ENCODE measurements at regions not wholly inside any gene's neighbourhood (a gene's known extent, or its start where the extent isn't known, plus 50 kb on each side); places are given as distances from the start of the nearest gene placed in this dataset.

GRCh38 chr2:52936029-52936428, 831.6 kb upstream of the CHAC2 start:
- Histone ChIP-seq H3K27ac (ENCODE audit: low read depth in 1 of 2, low read length in 1 of 2) (no peak overlapping the region), H3K4me1 (ENCODE audit: control insufficient read depth in 2 of 2, insufficient read depth in 2 of 2, low read length in 2 of 2) (no peaks in the 10 kb centered on the region), H3K36me3 (ENCODE audit: control insufficient read depth in 2 of 2, insufficient read depth in 2 of 2, low read length in 1 of 2) (no peaks in the 10 kb centered on the region), H3K4me3 (ENCODE audit: low read length in 2 of 2) (no peak overlapping the region), H3K27me3 (ENCODE audit: control insufficient read depth in 2 of 2, insufficient read depth in 1 of 2, low read length in 1 of 2) (no peaks in the 10 kb centered on the region), H3K9me3 (ENCODE audit: control insufficient read depth in 2 of 2, insufficient read depth in 1 of 2, low read length in 1 of 2) (no peaks in the 10 kb centered on the region)
- 91% methylated on average over 4 of the region's 4 CpGs for WGBS
- DNase-seq (ENCODE audit: low read depth in 6 of 9, low spot score in 9 of 9), result no peak

DNA sequence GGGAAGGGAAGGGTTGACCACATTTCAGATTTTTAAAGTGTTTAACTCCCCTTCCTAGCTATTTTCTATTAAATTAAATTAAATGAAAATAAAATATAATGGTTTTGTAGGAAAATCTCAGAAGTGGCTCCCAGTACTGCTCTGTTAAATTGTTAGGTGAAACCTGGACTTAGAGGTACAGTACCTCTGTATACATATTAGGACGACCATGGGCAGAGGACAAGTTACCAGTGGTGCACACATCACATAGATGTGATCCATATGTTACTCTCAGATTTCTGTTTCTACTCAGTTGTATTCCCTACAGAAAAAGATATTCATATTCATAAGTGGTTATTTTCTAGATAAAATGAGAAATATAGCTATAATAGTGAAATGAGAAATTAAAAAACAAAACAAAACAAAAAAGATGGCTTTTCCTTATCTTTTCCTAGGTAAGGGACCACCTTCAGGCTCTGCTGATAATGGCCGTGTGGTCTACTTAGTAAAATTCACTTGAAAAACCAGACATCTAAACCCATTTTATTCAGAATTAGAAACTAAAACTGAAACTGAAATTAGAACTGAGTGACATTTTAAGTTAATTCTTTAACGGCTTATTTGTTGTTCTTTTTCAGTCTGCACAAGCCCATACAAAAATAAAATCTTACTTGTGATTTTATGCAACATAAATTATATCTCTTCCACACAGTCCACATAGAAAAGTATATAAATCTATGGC, 832.5 kb upstream of the CHAC2 start:
- DNase-seq (ENCODE audit: low read depth in 6 of 9, low spot score in 9 of 9), result no peak
- no peaks in the 10 kb centered on the region for H3K27me3 ChIP-seq (ENCODE audit: control insufficient read depth in 2 of 2, insufficient read depth in 1 of 2, low read length in 1 of 2)
- no peaks in the 10 kb centered on the region for H3K36me3 ChIP-seq (ENCODE audit: control insufficient read depth in 2 of 2, insufficient read depth in 2 of 2, low read length in 1 of 2)
- WGBS, result 45% methylated on average over 3 of the region's 3 CpGs
- H3K4me1 ChIP-seq (ENCODE audit: control insufficient read depth in 2 of 2, insufficient read depth in 2 of 2, low read length in 2 of 2), result no peaks in the 10 kb centered on the region
- no peaks in the 10 kb centered on the region for H3K9me3 ChIP-seq (ENCODE audit: control insufficient read depth in 2 of 2, insufficient read depth in 1 of 2, low read length in 1 of 2)
- no peak overlapping the region for H3K27ac ChIP-seq (ENCODE audit: low read depth in 1 of 2, low read length in 1 of 2)
- H3K4me3 ChIP-seq (ENCODE audit: low read length in 2 of 2), result no peak overlapping the region

DNA sequence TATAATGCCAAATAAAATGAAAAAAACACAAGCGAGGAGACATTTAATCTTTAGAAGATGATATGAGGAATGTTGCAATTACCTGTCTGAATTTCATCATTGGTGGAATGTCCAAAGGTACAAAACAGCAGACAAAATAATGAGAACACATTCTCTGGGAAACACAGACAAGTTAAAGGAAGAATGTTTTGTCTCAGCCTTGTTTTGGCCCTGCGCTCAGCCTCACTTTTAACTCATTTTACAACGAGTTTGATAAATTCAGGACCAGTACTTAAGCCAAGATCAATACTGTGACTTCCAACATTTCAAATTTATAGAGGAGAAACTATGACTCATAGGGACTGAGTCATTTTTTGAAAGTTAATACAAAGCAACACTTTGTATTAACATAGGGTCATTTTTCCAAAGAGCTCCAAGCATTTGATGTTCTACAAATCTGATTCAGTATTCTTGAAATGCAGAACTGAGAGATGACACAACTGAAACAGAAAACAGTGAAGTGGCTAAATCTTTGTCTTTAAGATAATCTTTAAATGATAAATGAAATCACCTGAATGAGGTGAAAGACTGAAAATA, 833.2 kb upstream of the CHAC2 start:
- Histone ChIP-seq H3K4me3 (ENCODE audit: low read length in 2 of 2) (no peak overlapping the region), H3K36me3 (ENCODE audit: control insufficient read depth in 2 of 2, insufficient read depth in 2 of 2, low read length in 1 of 2) (no peaks in the 10 kb centered on the region), H3K27ac (ENCODE audit: low read depth in 1 of 2, low read length in 1 of 2) (no peak overlapping the region), H3K27me3 (ENCODE audit: control insufficient read depth in 2 of 2, insufficient read depth in 1 of 2, low read length in 1 of 2) (no peaks in the 10 kb centered on the region), H3K4me1 (ENCODE audit: control insufficient read depth in 2 of 2, insufficient read depth in 2 of 2, low read length in 2 of 2) (no peaks in the 10 kb centered on the region), H3K9me3 (ENCODE audit: control insufficient read depth in 2 of 2, insufficient read depth in 1 of 2, low read length in 1 of 2) (peaks cover 0 to 2% of the 10 kb centered on the region in 2 donors)
- DNase-seq (ENCODE audit: low read depth in 6 of 9, low spot score in 9 of 9), result no peak
- 86% methylated on average over 3 of the region's 3 CpGs for WGBS

DNA sequence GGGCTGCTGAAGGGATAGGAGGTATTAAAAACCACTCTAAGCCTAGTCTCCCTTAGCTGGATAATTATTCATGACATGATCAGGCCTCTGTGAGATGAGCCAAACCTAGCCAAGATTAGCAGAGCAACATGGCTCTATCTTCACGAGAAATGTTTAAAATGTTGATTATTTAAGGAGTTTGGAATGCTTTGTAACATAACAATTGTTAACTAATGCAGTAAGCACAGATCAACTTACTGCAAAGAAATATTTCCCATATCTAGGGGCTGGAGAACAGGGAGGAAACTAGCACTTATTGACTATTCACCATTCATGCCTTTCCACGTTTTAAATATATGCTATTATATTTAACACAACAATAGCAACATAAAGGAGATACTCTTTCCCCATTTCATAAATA, 833.7 kb upstream of the CHAC2 start:
- H3K4me3 ChIP-seq (ENCODE audit: low read length in 2 of 2), result no peak overlapping the region
- no peaks in the 10 kb centered on the region for H3K27me3 ChIP-seq (ENCODE audit: control insufficient read depth in 2 of 2, insufficient read depth in 1 of 2, low read length in 1 of 2)
- H3K27ac ChIP-seq (ENCODE audit: low read depth in 1 of 2, low read length in 1 of 2), result no peak overlapping the region
- DNase-seq (ENCODE audit: low read depth in 6 of 9, low spot score in 9 of 9), result no peak
- 87% methylated on average over 2 of the region's 2 CpGs for WGBS
- H3K36me3 ChIP-seq (ENCODE audit: control insufficient read depth in 2 of 2, insufficient read depth in 2 of 2, low read length in 1 of 2), result no peaks in the 10 kb centered on the region
- H3K9me3 ChIP-seq (ENCODE audit: control insufficient read depth in 2 of 2, insufficient read depth in 1 of 2, low read length in 1 of 2), result peaks cover 0 to 4% of the 10 kb centered on the region in 2 donors
- no peaks in the 10 kb centered on the region for H3K4me1 ChIP-seq (ENCODE audit: control insufficient read depth in 2 of 2, insufficient read depth in 2 of 2, low read length in 2 of 2)

DNA sequence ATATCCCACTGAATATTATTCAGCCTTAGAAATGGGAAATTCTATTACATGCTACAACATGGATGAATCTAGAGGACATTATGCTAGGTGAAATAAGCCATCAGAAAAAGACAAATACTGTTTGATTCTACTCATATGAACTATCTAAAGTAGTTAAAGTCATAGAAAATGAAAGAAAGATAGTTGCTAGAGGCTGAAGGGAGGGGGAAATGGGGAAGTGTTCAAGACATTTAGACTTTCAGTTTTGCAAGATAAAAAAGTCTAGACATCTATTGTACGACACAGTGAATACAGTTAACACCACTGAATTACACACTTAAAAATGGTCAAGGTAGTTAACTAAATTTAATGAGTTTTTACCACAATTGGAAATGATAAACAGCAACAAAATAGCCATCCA, 835.9 kb upstream of the CHAC2 start:
- WGBS, result 14% methylated on average over 1 of the region's 1 CpG
- peaks cover 0 to 4% of the 10 kb centered on the region in 2 donors for H3K9me3 ChIP-seq (ENCODE audit: control insufficient read depth in 2 of 2, insufficient read depth in 1 of 2, low read length in 1 of 2)
- no peaks in the 10 kb centered on the region for H3K4me1 ChIP-seq (ENCODE audit: control insufficient read depth in 2 of 2, insufficient read depth in 2 of 2, low read length in 2 of 2)
- H3K36me3 ChIP-seq (ENCODE audit: control insufficient read depth in 2 of 2, insufficient read depth in 2 of 2, low read length in 1 of 2), result no peaks in the 10 kb centered on the region
- H3K27me3 ChIP-seq (ENCODE audit: control insufficient read depth in 2 of 2, insufficient read depth in 1 of 2, low read length in 1 of 2), result no peaks in the 10 kb centered on the region
- no peak for DNase-seq (ENCODE audit: low read depth in 6 of 9, low spot score in 9 of 9)
- H3K27ac ChIP-seq (ENCODE audit: low read depth in 1 of 2, low read length in 1 of 2), result no peak overlapping the region
- no peak overlapping the region for H3K4me3 ChIP-seq (ENCODE audit: low read length in 2 of 2)

GRCh38 chr2:52929412-52929811, 838.2 kb upstream of the CHAC2 start:
- Histone ChIP-seq H3K4me3 (ENCODE audit: low read length in 2 of 2) (no peak overlapping the region), H3K27ac (ENCODE audit: low read depth in 1 of 2, low read length in 1 of 2) (no peak overlapping the region), H3K36me3 (ENCODE audit: control insufficient read depth in 2 of 2, insufficient read depth in 2 of 2, low read length in 1 of 2) (no peaks in the 10 kb centered on the region), H3K4me1 (ENCODE audit: control insufficient read depth in 2 of 2, insufficient read depth in 2 of 2, low read length in 2 of 2) (no peaks in the 10 kb centered on the region), H3K27me3 (ENCODE audit: control insufficient read depth in 2 of 2, insufficient read depth in 1 of 2, low read length in 1 of 2) (no peaks in the 10 kb centered on the region), H3K9me3 (ENCODE audit: control insufficient read depth in 2 of 2, insufficient read depth in 1 of 2, low read length in 1 of 2) (peaks cover 0 to 4% of the 10 kb centered on the region in 2 donors)
- WGBS, result 97% methylated on average over 4 of the region's 4 CpGs
- DNase-seq (ENCODE audit: low read depth in 6 of 9, low spot score in 9 of 9), result no peak

DNA sequence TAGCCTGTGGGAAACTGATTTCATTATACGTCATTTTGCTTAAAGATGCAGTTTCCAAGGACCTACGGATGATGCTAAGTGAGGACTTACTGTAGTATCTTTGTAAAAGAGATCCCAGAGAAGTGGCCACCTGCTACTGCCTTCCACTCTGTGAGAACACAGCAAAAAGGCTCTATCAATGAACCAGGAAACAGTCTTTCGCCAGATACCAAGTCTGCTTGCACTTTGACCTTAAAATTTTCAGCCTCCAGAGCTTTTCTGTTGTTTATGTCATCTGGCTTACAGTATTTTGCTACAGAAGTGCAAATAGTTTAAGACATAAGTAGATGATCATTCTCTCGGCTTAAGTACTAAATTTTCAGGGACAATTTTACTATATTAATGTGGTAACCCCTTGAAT, 847.9 kb upstream of the CHAC2 start:
- Histone ChIP-seq H3K4me1 (ENCODE audit: control insufficient read depth in 2 of 2, insufficient read depth in 2 of 2, low read length in 2 of 2) (no peaks in the 10 kb centered on the region), H3K4me3 (ENCODE audit: low read length in 2 of 2) (no peak overlapping the region), H3K27me3 (ENCODE audit: control insufficient read depth in 2 of 2, insufficient read depth in 1 of 2, low read length in 1 of 2) (no peaks in the 10 kb centered on the region), H3K36me3 (ENCODE audit: control insufficient read depth in 2 of 2, insufficient read depth in 2 of 2, low read length in 1 of 2) (no peaks in the 10 kb centered on the region), H3K9me3 (ENCODE audit: control insufficient read depth in 2 of 2, insufficient read depth in 1 of 2, low read length in 1 of 2) (no peaks in the 10 kb centered on the region), H3K27ac (ENCODE audit: low read depth in 1 of 2, low read length in 1 of 2) (no peak overlapping the region)
- DNase-seq (ENCODE audit: low read depth in 6 of 9, low spot score in 9 of 9), result no peak
- 90% methylated on average over 4 of the region's 4 CpGs for WGBS

DNA sequence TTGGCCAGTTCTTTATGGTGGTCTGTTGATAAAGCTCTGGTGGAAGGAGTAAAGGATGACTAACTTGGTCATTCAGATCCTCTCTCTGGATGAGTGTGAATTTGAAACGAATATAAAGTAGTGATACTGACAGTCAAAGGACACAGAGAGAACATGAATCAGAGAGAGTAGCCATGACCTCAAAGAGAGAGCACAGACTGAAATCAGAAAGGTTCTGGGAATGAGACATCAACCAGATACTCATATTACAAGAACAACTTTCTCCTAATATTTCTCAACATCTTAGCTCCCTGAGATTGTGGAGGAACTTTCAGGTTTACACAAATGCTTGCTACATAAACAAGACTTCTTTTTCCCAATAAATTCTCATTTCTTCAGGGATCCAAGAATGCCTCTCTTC, 849.1 kb upstream of the CHAC2 start:
- H3K4me3 ChIP-seq (ENCODE audit: low read length in 2 of 2), result no peak overlapping the region
- DNase-seq (ENCODE audit: low read depth in 6 of 9, low spot score in 9 of 9), result no peak

DNA sequence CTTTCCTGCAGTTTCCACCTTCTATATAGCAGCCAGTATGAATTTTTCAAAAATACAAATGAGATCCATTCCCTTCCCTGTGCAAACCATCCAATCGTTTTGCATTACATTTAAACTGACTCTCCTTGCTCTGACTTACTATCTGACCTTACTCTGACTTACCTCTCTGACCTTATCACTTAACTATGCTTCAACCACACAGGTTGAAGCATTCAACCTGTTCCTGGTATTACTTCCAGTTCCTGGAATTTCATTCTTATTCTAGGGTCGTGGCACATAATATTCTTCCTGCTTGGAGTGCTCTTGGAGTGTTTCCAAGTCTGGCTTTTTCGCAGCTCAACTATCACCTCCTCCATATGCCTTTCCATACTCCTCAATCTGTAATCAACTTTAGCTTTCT, 850.6 kb upstream of the CHAC2 start:
- H3K36me3 ChIP-seq (ENCODE audit: control insufficient read depth in 2 of 2, insufficient read depth in 2 of 2, low read length in 1 of 2), result no peaks in the 10 kb centered on the region
- H3K4me1 ChIP-seq (ENCODE audit: control insufficient read depth in 2 of 2, insufficient read depth in 2 of 2, low read length in 2 of 2), result no peaks in the 10 kb centered on the region
- H3K27ac ChIP-seq (ENCODE audit: low read depth in 1 of 2, low read length in 1 of 2), result no peak overlapping the region
- WGBS, result 69% methylated on average over 3 of the region's 3 CpGs
- H3K27me3 ChIP-seq (ENCODE audit: control insufficient read depth in 2 of 2, insufficient read depth in 1 of 2, low read length in 1 of 2), result no peaks in the 10 kb centered on the region
- no peak overlapping the region for H3K4me3 ChIP-seq (ENCODE audit: low read length in 2 of 2)
- H3K9me3 ChIP-seq (ENCODE audit: control insufficient read depth in 2 of 2, insufficient read depth in 1 of 2, low read length in 1 of 2), result no peaks in the 10 kb centered on the region
- no peak for DNase-seq (ENCODE audit: low read depth in 6 of 9, low spot score in 9 of 9)

More for the DNA sequence above, 849.1 kb upstream of the CHAC2 start:
- Histone ChIP-seq H3K36me3 (ENCODE audit: control insufficient read depth in 2 of 2, insufficient read depth in 2 of 2, low read length in 1 of 2) (no peaks in the 10 kb centered on the region), H3K9me3 (ENCODE audit: control insufficient read depth in 2 of 2, insufficient read depth in 1 of 2, low read length in 1 of 2) (no peaks in the 10 kb centered on the region), H3K27ac (ENCODE audit: low read depth in 1 of 2, low read length in 1 of 2) (no peak overlapping the region), H3K4me1 (ENCODE audit: control insufficient read depth in 2 of 2, insufficient read depth in 2 of 2, low read length in 2 of 2) (no peaks in the 10 kb centered on the region), H3K27me3 (ENCODE audit: control insufficient read depth in 2 of 2, insufficient read depth in 1 of 2, low read length in 1 of 2) (no peaks in the 10 kb centered on the region)
- 79% methylated on average over 1 of the region's 1 CpG for WGBS
